ENCODE measurements at regions not wholly inside any gene's neighbourhood (a gene's known extent, or its start where the extent isn't known, plus 50 kb on each side); places are given as distances from the start of the nearest gene placed in this dataset.

- Histone ChIP-seq H3K36me3 (no peaks in the 10 kb centered on the region), H3K27ac (no peak overlapping the region), H3K4me3 (no peak overlapping the region), H3K27me3 (no peaks in the 10 kb centered on the region), H3K9me3 (no peaks in the 10 kb centered on the region), H3K4me1 (no peaks in the 10 kb centered on the region)
- TF ChIP-seq POLR2A (IDR thresholded peaks at IDR 0.05): no peak
- TF ChIP-seq, protein P1, sequence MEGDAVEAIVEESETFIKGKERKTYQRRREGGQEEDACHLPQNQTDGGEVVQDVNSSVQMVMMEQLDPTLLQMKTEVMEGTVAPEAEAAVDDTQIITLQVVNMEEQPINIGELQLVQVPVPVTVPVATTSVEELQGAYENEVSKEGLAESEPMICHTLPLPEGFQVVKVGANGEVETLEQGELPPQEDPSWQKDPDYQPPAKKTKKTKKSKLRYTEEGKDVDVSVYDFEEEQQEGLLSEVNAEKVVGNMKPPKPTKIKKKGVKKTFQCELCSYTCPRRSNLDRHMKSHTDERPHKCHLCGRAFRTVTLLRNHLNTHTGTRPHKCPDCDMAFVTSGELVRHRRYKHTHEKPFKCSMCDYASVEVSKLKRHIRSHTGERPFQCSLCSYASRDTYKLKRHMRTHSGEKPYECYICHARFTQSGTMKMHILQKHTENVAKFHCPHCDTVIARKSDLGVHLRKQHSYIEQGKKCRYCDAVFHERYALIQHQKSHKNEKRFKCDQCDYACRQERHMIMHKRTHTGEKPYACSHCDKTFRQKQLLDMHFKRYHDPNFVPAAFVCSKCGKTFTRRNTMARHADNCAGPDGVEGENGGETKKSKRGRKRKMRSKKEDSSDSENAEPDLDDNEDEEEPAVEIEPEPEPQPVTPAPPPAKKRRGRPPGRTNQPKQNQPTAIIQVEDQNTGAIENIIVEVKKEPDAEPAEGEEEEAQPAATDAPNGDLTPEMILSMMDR (IDR thresholded peaks at IDR 0.05): no peak
- no peak for TF ChIP-seq POLR2AphosphoS5 (IDR thresholded peaks at IDR 0.05)
- no peak for TF ChIP-seq EP300 (IDR thresholded peaks at IDR 0.05; ENCODE audit: low read depth)
- intact Hi-C loops (cut with DNase I; ENCODE audit: low total_unique reads): no loop called here
- in situ Hi-C loops (cut with MboI; ENCODE audit: low pct_ligation_motif_present in 1 of 4, low pct_unique_long_range_greater_than_20kb in 1 of 4, low sequenced_read_pairs in 3 of 4): no loop called here
- no peak for DNase-seq
- whole genome bisulfite sequencing, 2 donors (ENCODE audit: low coverage in 1 of 2): 79 to 85% methylated on average over 8 to 12 of the region's 12 CpGs
Observed at GRCh38 chr5:6059137-6059800, 319.1 kb downstream of the MED10 start.

DNA sequence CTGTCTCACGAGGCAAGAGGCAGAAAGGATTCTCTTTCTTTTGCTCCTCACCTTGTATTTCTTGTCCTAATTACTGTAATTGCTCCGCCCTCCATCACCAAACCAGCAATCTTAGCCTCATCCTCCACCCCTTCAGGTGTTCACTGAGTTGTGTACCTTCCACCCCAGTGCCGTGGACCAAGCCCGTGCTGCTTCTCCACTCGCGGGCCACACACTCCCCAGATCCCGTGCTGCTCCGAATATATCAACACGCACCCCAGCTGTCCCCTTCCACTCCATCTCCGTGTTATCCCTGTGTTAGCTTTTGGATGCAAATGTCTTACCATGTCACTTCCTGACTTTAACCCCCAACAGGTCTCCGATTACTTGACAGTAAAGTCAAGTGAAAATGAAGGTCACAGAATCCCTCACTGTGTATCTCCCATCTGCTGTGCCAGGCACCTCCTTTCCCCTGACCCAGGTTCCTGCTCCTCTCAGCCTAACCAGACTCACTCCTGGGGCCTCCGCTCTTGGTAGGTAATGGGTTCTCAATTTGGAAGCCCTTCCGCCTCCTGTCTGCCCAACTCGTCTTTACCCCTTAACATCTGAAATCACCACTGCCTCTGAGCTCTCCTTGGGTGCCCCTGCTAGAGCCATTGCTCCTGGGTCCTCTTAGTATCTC lies 320.2 kb downstream of the MED10 start:
- no peak for TF ChIP-seq POLR2A (IDR thresholded peaks at IDR 0.05)
- TF ChIP-seq EP300 (IDR thresholded peaks at IDR 0.05; ENCODE audit: low read depth): no peak
- TF ChIP-seq, protein P1 (IDR thresholded peaks at IDR 0.05): no peak
- TF ChIP-seq POLR2AphosphoS5 (IDR thresholded peaks at IDR 0.05): no peak
- no peak for DNase-seq
- no peak overlapping the region for H3K4me3 ChIP-seq
- no peaks in the 10 kb centered on the region for H3K36me3 ChIP-seq
- H3K4me1 ChIP-seq: no peaks in the 10 kb centered on the region
- H3K9me3 ChIP-seq: no peaks in the 10 kb centered on the region
- in situ Hi-C loops (cut with MboI; ENCODE audit: low pct_ligation_motif_present in 1 of 4, low pct_unique_long_range_greater_than_20kb in 1 of 4, low sequenced_read_pairs in 3 of 4): no loop called here
- H3K27ac ChIP-seq: no peak overlapping the region
- no peaks in the 10 kb centered on the region for H3K27me3 ChIP-seq
- intact Hi-C loops (cut with DNase I; ENCODE audit: low total_unique reads): no loop called here
- 84 to 85% methylated on average over 4 to 14 of the region's 14 CpGs for WGBS, 2 donors (ENCODE audit: low coverage in 1 of 2)

GRCh38 chr5:6056280-6056679 lies 322.1 kb downstream of the MED10 start:
- intact Hi-C loops (cut with DNase I; ENCODE audit: low total_unique reads) (no loop called here), in situ Hi-C loops (cut with MboI; ENCODE audit: low pct_ligation_motif_present in 1 of 4, low pct_unique_long_range_greater_than_20kb in 1 of 4, low sequenced_read_pairs in 3 of 4) (no loop called here)
- WGBS, 2 donors (ENCODE audit: low coverage in 1 of 2): 0 to 68% methylated on average over 1 to 4 of the region's 4 CpGs
- no peaks in the 10 kb centered on the region for H3K4me1 ChIP-seq
- H3K36me3 ChIP-seq: no peaks in the 10 kb centered on the region
- H3K27ac ChIP-seq: no peak overlapping the region
- no peaks in the 10 kb centered on the region for H3K9me3 ChIP-seq
- TF ChIP-seq EP300 (IDR thresholded peaks at IDR 0.05; ENCODE audit: low read depth) (no peak), POLR2A (IDR thresholded peaks at IDR 0.05) (no peak), POLR2AphosphoS5 (IDR thresholded peaks at IDR 0.05) (no peak)
- TF ChIP-seq, protein P1 (IDR thresholded peaks at IDR 0.05): no peak
- H3K4me3 ChIP-seq: no peak overlapping the region
- H3K27me3 ChIP-seq: no peaks in the 10 kb centered on the region
- no peak for DNase-seq

DNA sequence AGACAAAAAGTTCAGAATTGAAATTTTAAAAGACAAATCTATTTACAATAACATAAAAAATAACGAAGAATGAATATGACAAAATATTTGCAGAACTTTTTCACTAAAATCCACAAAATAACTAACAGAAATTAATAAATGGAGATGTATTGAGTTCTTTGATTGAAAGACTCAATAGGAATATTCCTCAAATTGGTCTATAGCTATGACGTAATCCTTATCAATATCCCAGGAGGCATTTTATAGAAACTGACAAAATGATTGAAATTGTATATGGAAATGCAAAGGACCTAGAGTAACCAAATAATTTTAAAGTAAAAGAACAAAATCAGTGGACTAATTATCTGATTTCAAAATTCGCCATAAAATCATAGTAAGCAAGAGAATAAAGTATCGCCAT lies 328.7 kb downstream of the MED10 start:
- Histone ChIP-seq H3K4me3 (no peak overlapping the region), H3K27ac (no peak overlapping the region), H3K4me1 (no peaks in the 10 kb centered on the region), H3K27me3 (no peaks in the 10 kb centered on the region), H3K9me3 (no peaks in the 10 kb centered on the region), H3K36me3 (no peaks in the 10 kb centered on the region)
- WGBS, 2 donors (ENCODE audit: low coverage in 1 of 2): 81 to 83% methylated on average over 4 of the region's 4 CpGs
- intact Hi-C loops (cut with DNase I; ENCODE audit: low total_unique reads) (no loop called here), in situ Hi-C loops (cut with MboI; ENCODE audit: low pct_ligation_motif_present in 1 of 4, low pct_unique_long_range_greater_than_20kb in 1 of 4, low sequenced_read_pairs in 3 of 4) (no loop called here)
- no peak for DNase-seq
- TF ChIP-seq POLR2A (IDR thresholded peaks at IDR 0.05): no peak
- TF ChIP-seq, protein P1 (IDR thresholded peaks at IDR 0.05): no peak
- no peak for TF ChIP-seq EP300 (IDR thresholded peaks at IDR 0.05; ENCODE audit: low read depth)
- TF ChIP-seq POLR2AphosphoS5 (IDR thresholded peaks at IDR 0.05): no peak

All from transverse colon (tissue), 4 donors.